Adrenal gland (tissue), 5 donors: ENCODE measurements at regions not wholly inside any gene's neighbourhood (a gene's known extent, or its start where the extent isn't known, plus 50 kb on each side); places are given as distances from the start of the nearest gene placed in this dataset.

Experiments
- POLR2A ChIP-seq, 2 donors: fragments of 450-650 bp; IDR thresholded peaks; one replicate each; pipeline ENCODE4 v1.6.1; 2017; ENCODE audit warnings: antibody characterized with exemption in 2 of 2, mild to moderate bottlenecking in 2 of 2, moderate library complexity in 1 of 2
- TF ChIP-seq, protein P1 (sequence below), 6 experiments: fragments of 450-650 bp in 4 of 6; fragments of 200-600 bp in 2 of 6; sonication (generic) in 1 of 6; IDR thresholded peaks; 1 replicate in 5 of 6; 2 replicates in 1 of 6; pipeline versions ENCODE4 v1.5.1 to v1.8.0; 2016 to 2021; ENCODE audit warnings: antibody characterized with exemption in 6 of 6, mild to moderate bottlenecking in 2 of 6, moderate library complexity in 1 of 6
- donor health status: DM: no; HTN: no; CAD: no.

DNA sequence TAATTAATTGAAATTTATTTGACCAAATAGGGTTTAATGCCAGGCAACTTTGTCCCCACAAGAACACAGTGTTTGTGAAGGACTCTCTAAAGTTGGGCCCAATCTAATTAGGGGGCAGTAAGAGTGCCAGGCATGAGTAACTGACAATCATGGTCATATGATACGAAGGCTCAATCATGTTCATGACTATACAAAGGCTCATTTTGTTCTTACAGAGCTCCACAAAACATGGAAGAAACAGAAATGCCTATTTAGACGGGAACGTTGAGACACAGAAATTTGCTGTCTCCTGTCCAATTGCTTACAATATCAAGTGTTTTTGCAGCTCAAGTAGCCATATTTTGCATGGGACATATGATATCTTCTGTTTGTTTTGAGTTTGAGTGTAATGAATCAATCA lies 391.1 kb downstream of the SI start:
- TF ChIP-seq, protein P1, sequence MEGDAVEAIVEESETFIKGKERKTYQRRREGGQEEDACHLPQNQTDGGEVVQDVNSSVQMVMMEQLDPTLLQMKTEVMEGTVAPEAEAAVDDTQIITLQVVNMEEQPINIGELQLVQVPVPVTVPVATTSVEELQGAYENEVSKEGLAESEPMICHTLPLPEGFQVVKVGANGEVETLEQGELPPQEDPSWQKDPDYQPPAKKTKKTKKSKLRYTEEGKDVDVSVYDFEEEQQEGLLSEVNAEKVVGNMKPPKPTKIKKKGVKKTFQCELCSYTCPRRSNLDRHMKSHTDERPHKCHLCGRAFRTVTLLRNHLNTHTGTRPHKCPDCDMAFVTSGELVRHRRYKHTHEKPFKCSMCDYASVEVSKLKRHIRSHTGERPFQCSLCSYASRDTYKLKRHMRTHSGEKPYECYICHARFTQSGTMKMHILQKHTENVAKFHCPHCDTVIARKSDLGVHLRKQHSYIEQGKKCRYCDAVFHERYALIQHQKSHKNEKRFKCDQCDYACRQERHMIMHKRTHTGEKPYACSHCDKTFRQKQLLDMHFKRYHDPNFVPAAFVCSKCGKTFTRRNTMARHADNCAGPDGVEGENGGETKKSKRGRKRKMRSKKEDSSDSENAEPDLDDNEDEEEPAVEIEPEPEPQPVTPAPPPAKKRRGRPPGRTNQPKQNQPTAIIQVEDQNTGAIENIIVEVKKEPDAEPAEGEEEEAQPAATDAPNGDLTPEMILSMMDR (IDR thresholded peaks at IDR 0.05): no peak
- no peak for TF ChIP-seq POLR2A (IDR thresholded peaks at IDR 0.05)
